ENCODE measurements at regions not wholly inside any gene's neighbourhood (a gene's known extent, or its start where the extent isn't known, plus 50 kb on each side); places are given as distances from the start of the nearest gene placed in this dataset.

DNA sequence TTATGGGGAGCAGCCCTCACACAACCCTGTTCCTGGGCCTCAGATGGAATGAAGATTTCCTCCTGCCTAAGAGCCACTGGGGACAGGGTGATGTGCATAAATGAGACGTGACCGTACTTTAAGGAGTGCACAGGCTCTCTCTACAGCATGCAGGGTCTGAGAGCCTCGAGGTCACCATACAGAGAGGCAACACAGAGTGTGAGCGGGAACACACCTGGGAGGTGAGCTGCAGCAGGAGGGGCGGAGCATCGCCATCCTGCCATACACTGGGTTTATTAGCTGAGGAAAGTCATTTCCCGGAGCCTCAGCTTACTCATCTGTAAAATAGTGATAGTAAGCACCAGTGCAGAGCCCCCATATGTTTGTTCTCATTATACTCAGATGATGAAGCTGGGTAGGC lies 182.5 kb upstream of the RAD23B start:
- TF ChIP-seq, protein P1, sequence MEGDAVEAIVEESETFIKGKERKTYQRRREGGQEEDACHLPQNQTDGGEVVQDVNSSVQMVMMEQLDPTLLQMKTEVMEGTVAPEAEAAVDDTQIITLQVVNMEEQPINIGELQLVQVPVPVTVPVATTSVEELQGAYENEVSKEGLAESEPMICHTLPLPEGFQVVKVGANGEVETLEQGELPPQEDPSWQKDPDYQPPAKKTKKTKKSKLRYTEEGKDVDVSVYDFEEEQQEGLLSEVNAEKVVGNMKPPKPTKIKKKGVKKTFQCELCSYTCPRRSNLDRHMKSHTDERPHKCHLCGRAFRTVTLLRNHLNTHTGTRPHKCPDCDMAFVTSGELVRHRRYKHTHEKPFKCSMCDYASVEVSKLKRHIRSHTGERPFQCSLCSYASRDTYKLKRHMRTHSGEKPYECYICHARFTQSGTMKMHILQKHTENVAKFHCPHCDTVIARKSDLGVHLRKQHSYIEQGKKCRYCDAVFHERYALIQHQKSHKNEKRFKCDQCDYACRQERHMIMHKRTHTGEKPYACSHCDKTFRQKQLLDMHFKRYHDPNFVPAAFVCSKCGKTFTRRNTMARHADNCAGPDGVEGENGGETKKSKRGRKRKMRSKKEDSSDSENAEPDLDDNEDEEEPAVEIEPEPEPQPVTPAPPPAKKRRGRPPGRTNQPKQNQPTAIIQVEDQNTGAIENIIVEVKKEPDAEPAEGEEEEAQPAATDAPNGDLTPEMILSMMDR (IDR thresholded peaks at IDR 0.05) = no peak
- no peak for TF ChIP-seq EZH2 (IDR thresholded peaks at IDR 0.05; ENCODE audit: borderline replicate concordance, insufficient read depth, low read depth, low read length, poor library complexity, severe bottlenecking)
